CD1c-positive myeloid dendritic cell (primary cell): ENCODE measurements at regions not wholly inside any gene's neighbourhood (a gene's known extent, or its start where the extent isn't known, plus 50 kb on each side); places are given as distances from the start of the nearest gene placed in this dataset.

Experiments
- DNase-seq: peaks from one replicate; pipeline ENCODE4 v3.0.0-alpha.2; 2016; ENCODE audit errors: extremely low spot score

GRCh38 chr2:2926009-2926857 lies 451.4 kb downstream of the EIPR1 start:
- DNase-seq: no peak

- DNase-seq: no peak
Measured at GRCh38 chr2:2922156-2922555, 455.5 kb downstream of the EIPR1 start.

- no peak for DNase-seq
Measured at GRCh38 chr2:2921011-2921720, 456.5 kb downstream of the EIPR1 start.

- DNase-seq: no peak
Measured at GRCh38 chr2:2919574-2920365, 457.8 kb downstream of the EIPR1 start.

- DNase-seq: no peak
Measured at GRCh38 chr2:2919026-2919425, 458.6 kb downstream of the EIPR1 start.

DNA sequence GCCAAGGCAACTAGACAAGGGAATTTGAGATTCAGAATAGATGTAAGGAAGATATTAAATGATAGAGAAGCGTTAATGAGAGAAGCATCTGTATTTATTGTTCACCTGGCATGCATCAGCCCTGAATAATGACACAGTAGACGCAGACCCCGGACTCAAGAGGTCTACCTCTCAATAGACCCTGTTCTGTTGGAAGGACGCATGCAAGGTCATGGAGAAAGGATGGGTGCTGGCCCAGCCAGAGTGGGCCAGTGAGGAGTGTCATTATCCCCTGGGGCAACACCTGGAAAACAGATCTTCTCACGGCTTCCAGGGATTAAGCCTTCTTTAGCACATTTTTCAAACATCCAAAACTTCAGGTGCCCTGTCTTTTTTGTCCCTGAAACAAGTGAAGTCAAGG lies 461.0 kb downstream of the EIPR1 start:
- DNase-seq: no peak

GRCh38 chr2:2914252-2914651 lies 463.4 kb downstream of the EIPR1 start:
- DNase-seq: no peak

- DNase-seq: no peak
Measured at GRCh38 chr2:2913601-2914120, 464.0 kb downstream of the EIPR1 start.

GRCh38 chr2:2912731-2913130 lies 464.9 kb downstream of the EIPR1 start:
- no peak for DNase-seq

DNA sequence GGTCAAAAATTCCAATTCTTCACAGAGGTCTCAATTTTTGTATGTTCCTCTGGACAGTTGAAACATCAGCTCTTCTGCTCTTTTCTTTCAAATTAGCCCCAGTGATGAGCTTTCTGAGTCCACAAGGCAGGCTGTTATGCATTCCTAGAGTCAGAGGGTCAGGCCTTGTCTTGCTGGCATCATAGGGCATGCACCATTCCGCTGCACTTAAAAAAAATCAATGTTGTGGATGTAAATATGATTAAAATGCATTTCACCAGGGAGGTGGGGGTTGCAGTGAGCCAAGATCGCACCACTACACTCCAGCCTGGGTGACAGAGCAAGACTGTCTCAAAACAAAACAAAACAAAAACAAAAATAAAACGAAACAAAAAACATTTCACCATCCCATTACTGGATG lies 465.3 kb downstream of the EIPR1 start:
- DNase-seq: no peak

GRCh38 chr2:2910259-2910658 lies 467.4 kb downstream of the EIPR1 start:
- no peak for DNase-seq

DNA sequence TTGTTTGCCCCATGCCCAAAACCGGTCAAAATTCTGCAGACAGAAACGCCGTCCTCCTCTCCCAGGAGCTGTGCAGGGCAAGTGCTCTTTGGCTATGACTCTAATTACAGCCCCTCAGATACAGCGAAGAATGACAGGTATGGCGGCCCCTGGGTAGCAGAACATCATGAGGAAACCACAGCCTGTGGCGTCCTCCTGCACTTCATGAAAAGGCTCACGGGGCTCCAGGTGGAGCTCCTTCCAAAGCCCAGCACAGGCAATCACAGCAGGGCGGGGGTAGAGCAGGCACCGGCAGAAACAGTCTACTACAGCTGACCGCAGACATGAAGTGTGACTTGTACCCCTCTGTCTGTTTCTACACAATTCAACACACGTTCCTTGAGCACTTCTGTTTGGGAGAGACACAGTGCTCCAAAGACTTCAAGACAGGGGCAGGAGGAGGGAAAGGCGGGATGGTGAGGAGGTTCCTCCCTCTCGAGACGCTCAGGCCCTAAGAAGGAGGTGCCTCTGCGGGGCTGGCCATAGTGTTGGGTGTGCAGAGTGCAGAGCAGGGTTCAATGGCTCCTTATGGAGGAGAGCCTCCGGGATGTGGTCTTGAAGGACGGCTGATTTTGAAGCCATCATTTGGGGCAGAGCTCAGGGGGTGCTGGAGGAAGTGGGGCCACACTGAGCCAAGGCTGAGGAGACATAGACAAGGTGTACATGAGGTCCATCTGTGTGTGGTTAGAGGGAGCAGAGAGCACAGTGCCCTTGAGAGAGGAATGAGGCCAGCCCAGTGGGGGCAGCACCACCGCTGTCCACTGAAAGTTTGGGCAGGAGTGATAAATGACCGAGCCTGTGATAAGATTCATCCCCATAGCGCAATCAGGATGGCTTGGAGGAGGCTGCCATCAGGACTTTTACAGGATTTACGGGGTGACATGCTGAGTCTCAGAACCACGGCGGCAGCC lies 468.3 kb downstream of the EIPR1 start:
- DNase-seq: no peak

DNA sequence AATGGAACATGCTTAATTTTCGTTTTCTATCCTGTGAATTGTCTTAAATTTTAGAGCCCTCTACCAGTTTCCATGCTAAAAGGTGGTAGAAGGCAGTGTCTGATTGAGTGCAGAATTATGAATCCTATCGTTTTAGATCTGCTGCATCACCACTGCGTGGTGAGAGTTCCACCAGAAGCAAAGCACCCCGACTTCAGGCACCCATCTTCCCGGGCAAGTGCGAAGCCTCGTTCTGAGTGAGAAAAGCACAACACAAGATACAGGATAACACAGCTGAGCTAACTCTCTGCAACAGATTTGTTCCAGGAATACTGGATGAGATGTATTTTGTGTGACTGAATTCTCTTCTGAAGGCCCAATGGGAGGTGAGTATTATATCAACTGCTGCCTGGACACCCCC lies 471.5 kb downstream of the EIPR1 start:
- DNase-seq: no peak

DNA sequence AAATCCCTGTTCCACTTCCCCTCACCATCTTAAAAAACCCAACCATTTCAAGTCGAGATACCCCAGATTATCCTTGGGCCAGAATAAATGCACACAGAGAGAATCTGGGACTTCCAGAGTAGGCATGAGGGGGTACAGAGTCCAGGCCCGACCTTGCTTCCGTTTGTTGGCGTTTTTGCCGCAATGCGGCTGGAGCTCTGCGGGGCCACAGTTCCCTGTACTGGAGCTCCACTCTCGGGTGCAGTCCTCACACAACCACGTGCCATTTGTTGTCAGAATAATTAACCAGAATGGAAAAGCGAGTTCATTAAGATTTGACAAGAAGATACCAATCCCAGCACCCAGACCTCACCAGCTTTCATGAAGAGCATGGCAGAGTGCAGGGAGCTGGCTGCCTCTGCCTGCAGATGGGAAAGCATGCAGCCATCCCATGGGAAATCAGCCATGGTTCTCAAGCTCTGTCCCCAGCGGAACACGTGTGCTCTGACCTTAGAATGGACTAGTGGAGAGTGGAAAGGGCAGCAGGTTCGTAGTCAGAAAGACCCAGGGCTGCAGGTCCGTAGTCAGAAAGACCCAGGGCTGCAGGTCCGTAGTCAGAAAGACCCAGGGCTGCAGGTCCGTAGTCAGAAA lies 472.8 kb downstream of the EIPR1 start:
- DNase-seq: no peak

DNA sequence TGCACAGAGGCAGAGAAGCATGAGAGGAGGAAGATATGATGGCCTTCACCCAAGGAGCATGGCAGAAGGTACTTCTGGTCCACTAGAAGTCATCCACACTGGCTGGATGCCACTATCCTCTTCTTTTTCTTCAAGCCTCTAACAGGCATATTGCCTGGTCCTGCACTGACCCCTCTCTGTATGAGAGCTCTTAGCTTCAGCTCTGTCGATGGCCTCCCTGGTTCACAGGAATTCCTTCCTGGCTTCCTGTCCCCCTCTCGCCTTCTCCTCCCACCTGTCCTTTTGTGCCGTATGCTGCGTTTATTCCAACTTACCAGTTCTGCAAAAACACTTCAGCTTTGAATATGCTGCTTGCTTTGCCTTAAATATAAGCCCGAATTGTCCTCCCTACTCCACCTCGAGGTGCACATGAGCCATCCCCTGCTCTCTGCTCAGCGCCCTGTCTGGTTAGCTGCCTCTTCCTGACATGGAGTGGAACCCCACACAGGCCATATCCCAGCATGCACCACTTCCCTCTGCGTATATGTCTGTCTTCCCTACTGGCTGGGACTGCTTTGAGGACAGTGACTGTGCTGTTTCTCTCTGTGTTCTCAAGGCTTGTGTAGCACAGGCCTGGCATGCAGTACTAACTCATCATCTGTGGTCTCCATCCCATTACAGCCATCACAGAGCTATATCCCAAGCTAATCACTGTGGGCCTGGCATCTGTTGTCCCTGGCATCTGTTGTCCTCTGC lies 474.9 kb downstream of the EIPR1 start:
- DNase-seq: no peak

DNA sequence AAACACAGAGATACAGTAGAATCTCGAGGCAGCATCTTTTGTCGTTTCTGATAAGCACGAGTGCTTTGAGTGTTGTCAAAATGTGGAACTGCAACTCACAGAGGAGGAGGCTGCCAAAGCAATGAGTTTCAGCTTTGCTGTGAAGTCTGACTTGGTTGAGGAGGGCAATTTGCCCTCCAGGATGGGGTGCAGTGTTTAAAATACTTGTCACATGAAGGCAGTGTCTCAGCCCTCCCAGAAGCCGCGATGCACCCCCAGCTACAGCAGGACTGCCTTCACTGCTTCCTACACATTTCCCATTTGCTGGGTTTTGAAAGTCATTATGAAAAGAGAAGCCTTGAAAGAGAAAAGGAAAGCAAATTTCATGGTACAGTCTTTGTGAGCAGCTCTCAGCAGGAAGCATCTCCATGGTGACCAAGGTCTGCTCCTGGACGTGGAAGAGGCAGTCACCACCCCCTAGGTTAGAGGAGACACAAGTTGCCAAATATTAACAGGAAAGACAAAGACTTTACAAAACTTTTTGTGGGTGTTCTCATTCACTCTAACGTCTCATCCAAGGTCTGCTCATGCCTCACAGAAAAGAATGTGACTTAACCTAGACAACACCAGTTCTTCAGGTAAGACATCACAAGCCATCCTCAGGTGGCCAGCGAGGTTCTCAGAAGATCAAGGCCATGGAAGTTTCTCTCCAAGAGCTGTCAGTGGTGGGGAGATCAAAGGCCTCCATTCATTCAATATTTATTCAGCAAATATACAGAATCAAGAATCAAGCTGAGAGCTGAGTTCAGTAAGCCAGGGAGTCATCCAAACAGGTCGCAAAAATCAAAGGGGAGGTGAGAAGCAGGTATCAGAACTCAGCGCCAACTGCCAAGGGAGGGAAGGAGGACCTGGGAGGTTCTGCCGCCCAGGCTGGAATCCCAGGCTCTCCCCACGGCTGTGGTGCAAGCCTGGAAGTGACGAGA lies 476.0 kb downstream of the EIPR1 start:
- DNase-seq: no peak

DNA sequence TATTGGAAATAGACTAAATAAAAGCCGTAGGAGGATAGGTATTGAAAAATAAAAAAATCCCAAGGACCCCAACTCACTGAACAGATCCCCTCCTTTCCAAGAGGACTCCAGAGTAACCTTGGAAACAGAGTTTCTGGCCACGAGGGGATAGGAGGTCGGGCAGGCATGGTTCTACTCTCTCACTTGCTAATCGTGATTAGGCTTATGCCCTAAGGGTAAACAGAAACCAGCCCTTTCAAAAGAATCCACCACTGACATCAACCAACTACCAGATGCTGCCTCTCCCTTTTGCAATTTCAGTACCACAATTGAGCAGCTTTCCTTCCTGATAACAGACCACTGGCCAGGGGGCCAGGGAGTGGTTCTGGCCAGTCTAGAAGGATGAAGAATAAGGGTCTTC lies 477.8 kb downstream of the EIPR1 start:
- DNase-seq: no peak

DNA sequence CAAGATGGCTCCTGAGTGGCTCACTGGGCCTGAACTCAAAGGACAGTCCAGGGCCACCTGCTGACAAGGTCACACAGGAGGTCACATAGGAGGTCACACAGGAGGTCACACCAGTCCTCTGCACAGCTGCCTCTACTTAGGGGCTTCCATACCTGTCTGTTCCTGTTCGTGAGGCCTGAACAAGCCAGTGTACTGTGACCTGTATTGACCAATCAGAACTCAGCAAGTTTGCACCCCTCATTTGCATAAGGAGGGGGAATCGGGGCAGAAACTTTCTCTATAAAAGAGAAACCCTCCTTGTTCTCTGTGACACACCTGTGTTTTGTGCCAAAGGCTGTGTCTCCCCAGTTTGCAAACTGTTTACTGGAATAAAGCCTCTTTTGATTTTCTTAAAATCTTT lies 478.9 kb downstream of the EIPR1 start:
- DNase-seq: no peak

- DNase-seq: no peak
Measured at GRCh38 chr2:2896643-2897042, 481.0 kb downstream of the EIPR1 start.
